HepG2 (cell line): ENCODE measurements at regions not wholly inside any gene's neighbourhood (a gene's known extent, or its start where the extent isn't known, plus 50 kb on each side); places are given as distances from the start of the nearest gene placed in this dataset.

Experiments used
- ATF3 ChIP-seq: sonication (generic); formaldehyde crosslinking; IDR thresholded peaks from 2 replicates; pipeline ENCODE4 v1.4.0; 2020; ENCODE audit warnings: missing genetic modification reagents
- CEBPG ChIP-seq: IDR thresholded peaks from 2 replicates; pipeline ENCODE4 v1.6.1; 2016
- DNMT3B ChIP-seq: conservative IDR thresholded peaks from 2 replicates; pipeline ENCODE4 v1.6.1; 2016; ENCODE audit warnings: missing biosample characterization, control low read depth
- FLYWCH1 ChIP-seq: sonication (generic); formaldehyde crosslinking; IDR thresholded peaks from 2 replicates; pipeline ENCODE4 v1.8.1; 2023; ENCODE audit warnings: mild to moderate bottlenecking, missing genetic modification reagents
- FOXK1 ChIP-seq: sonication (generic); formaldehyde crosslinking; IDR thresholded peaks from 2 replicates; pipeline ENCODE4 v1.4.0; 2020; ENCODE audit warnings: low read depth, missing genetic modification reagents, borderline replicate concordance
- GATAD2A ChIP-seq: IDR thresholded peaks from 2 replicates; pipeline ENCODE4 v1.6.1; 2016
- HIC2 ChIP-seq: sonication (generic); formaldehyde crosslinking; IDR thresholded peaks from 2 replicates; pipeline ENCODE4 v1.9.0; 2022; ENCODE audit warnings: low read depth, missing genetic modification reagents
- HMG20A ChIP-seq: IDR thresholded peaks from 2 replicates; pipeline ENCODE4 v1.6.1; 2016; ENCODE audit warnings: borderline replicate concordance
- HMG20B ChIP-seq: conservative IDR thresholded peaks from 2 replicates; pipeline ENCODE4 v1.6.1; 2016; ENCODE audit warnings: missing genetic modification reagents, missing compliant biosample characterization
- KDM2A ChIP-seq: sonication (generic); formaldehyde crosslinking; IDR thresholded peaks from 2 replicates; pipeline ENCODE4 v1.4.0; 2020; ENCODE audit warnings: low read depth, missing genetic modification reagents, borderline replicate concordance
- KMT2B ChIP-seq: IDR thresholded peaks from 2 replicates; pipeline ENCODE4 v1.6.1; 2016; ENCODE audit warnings: missing genetic modification reagents, missing compliant biosample characterization
- MTA1 ChIP-seq: sonication (generic); formaldehyde crosslinking; IDR thresholded peaks from 2 replicates; pipeline ENCODE4 v1.4.0; 2020; ENCODE audit warnings: missing genetic modification reagents, mild to moderate bottlenecking, borderline replicate concordance
- NCOA5 ChIP-seq: sonication (generic); formaldehyde crosslinking; IDR thresholded peaks from 2 replicates; pipeline ENCODE4 v1.4.0; 2020; ENCODE audit warnings: missing genetic modification reagents
- NFE2 ChIP-seq: sonication (generic); formaldehyde crosslinking; IDR thresholded peaks from 2 replicates; pipeline ENCODE4 v1.4.0; 2020; ENCODE audit warnings: missing genetic modification reagents
- NFE2L2 ChIP-seq: fragments of 150-350 bp; IDR thresholded peaks from 2 replicates; pipeline ENCODE4 v1.6.1; 2014; ENCODE audit warnings: low read length
- PCBP2 ChIP-seq: fragments of 200-400 bp; formaldehyde crosslinking; optimal IDR thresholded peaks from 2 replicates; pipeline ENCODE3; 2018; ENCODE audit warnings: low read length, low read depth; ENCODE audit not compliant: poor library complexity, severe bottlenecking
- SNAPC5 ChIP-seq: sonication (generic); formaldehyde crosslinking; IDR thresholded peaks from 2 replicates; pipeline ENCODE4 v1.8.1; 2023; ENCODE audit warnings: mild to moderate bottlenecking, missing genetic modification reagents, borderline replicate concordance
- THAP8 ChIP-seq: sonication (generic); formaldehyde crosslinking; IDR thresholded peaks from 2 replicates; pipeline ENCODE4 v1.5.1; 2020; ENCODE audit warnings: missing genetic modification reagents, mild to moderate bottlenecking, borderline replicate concordance
- ZBTB8A ChIP-seq: sonication (generic); formaldehyde crosslinking; IDR thresholded peaks from 2 replicates; pipeline ENCODE4 v1.4.0; 2020; ENCODE audit warnings: mild to moderate bottlenecking, low read depth, missing genetic modification reagents, borderline replicate concordance
- ZNF235 ChIP-seq: sonication (generic); formaldehyde crosslinking; IDR thresholded peaks from 2 replicates; pipeline ENCODE4 v1.8.1; 2023; ENCODE audit warnings: mild to moderate bottlenecking, missing genetic modification reagents, borderline replicate concordance
- ZNF326 ChIP-seq: sonication (generic); formaldehyde crosslinking; IDR thresholded peaks from 2 replicates; pipeline ENCODE4 v1.4.0; 2020; ENCODE audit warnings: missing genetic modification reagents, borderline replicate concordance
- ZNF496 ChIP-seq: sonication (generic); formaldehyde crosslinking; IDR thresholded peaks from 2 replicates; pipeline ENCODE4 v1.8.1; 2023; ENCODE audit warnings: mild to moderate bottlenecking, moderate library complexity, missing genetic modification reagents; ENCODE audit not compliant: insufficient replicate concordance
- ZNF550 ChIP-seq: sonication (generic); formaldehyde crosslinking; IDR thresholded peaks from 2 replicates; pipeline ENCODE4 v1.4.0; 2020; ENCODE audit warnings: mild to moderate bottlenecking, missing genetic modification reagents, borderline replicate concordance
- ZNF589 ChIP-seq: sonication (generic); formaldehyde crosslinking; conservative IDR thresholded peaks from 2 replicates; pipeline ENCODE4 v1.8.0; 2022; ENCODE audit warnings: mild to moderate bottlenecking, moderate library complexity, missing genetic modification reagents
- ZXDC ChIP-seq: sonication (generic); formaldehyde crosslinking; IDR thresholded peaks from 2 replicates; pipeline ENCODE4 v1.5.0; 2020; ENCODE audit warnings: mild to moderate bottlenecking, missing genetic modification reagents

GRCh38 chr13:29923554-29924481 lies 73.4 kb upstream of the UBL3 start (continued):
- peak; percentile 52; the same call in 1 of the 2 replicates for TF ChIP-seq HIC2
- no peak; the same call in 1 of the 2 replicates for TF ChIP-seq KDM2A (CRISPR knock-in tag)
- no peak for TF ChIP-seq ZNF550
- peak; percentile 88 for TF ChIP-seq NFE2L2
- TF ChIP-seq HMG20B (CRISPR knock-in tag), result no peak; the same call in 1 of the 2 replicates
- no peak for TF ChIP-seq ZNF235
- peak; percentile 96 for TF ChIP-seq GATAD2A (CRISPR knock-in tag)
- TF ChIP-seq HMG20A (CRISPR knock-in tag), result peak; percentile 90
- TF ChIP-seq ZNF326 (CRISPR knock-in tag), result no peak
- no peak for TF ChIP-seq SNAPC5 (CRISPR knock-in tag)
- peak; percentile 96 for TF ChIP-seq FOXK1
- no peak for TF ChIP-seq NCOA5 (CRISPR knock-in tag)
- no peak for TF ChIP-seq ZNF496
- peak; percentile 86 for TF ChIP-seq ATF3
- TF ChIP-seq ZXDC (CRISPR knock-in tag), result no peak
- 0 out of 2 replicates have a peak, but pooled peaks have one; percentile 55 for TF ChIP-seq ZNF589 (CRISPR knock-in tag)
- TF ChIP-seq ZBTB8A (CRISPR knock-in tag), result no peak
- peak; percentile 79 for TF ChIP-seq MTA1
- no peak for TF ChIP-seq DNMT3B (CRISPR knock-in tag)
- TF ChIP-seq KMT2B, result 0 out of 2 replicates have a peak, but pooled peaks have one; percentile 62
- peak; percentile 77; the same call in 1 of the 2 replicates for TF ChIP-seq NFE2
- no peak for TF ChIP-seq THAP8
- TF ChIP-seq PCBP2, result no peak
- peak; percentile 77 for TF ChIP-seq CEBPG
- TF ChIP-seq FLYWCH1 (CRISPR knock-in tag), result no peak
